ENCODE measurements at regions not wholly inside any gene's neighbourhood (a gene's known extent, or its start where the extent isn't known, plus 50 kb on each side); places are given as distances from the start of the nearest gene placed in this dataset.
A peak's percentile ranks its signal among the peaks of the same experiment; 100 is the strongest.

GRCh38 chr6:71168233-71168765, 120.3 kb upstream of the OGFRL1 start:
- no peaks in the 10 kb centered on the region for H3K36me3 ChIP-seq (ENCODE audit: insufficient read depth, low read length)
- no peak overlapping the region for H3K4me3 Mint-ChIP-seq
- no peaks in the 10 kb centered on the region for H3K4me1 ChIP-seq (ENCODE audit: insufficient read depth, low read length)
- H3K9me3 Mint-ChIP-seq: no peaks in the 10 kb centered on the region
- H3K27me3 ChIP-seq (ENCODE audit: insufficient read depth, low read length, poor library complexity, severe bottlenecking): no peaks in the 10 kb centered on the region
- no peak for DNase-seq
- H3K27ac Mint-ChIP-seq: no peak overlapping the region
- ChIA-PET POLR2A (no interaction called here), CTCF (no interaction called here)
- no peaks in the 10 kb centered on the region for H3K36me3 Mint-ChIP-seq
- no peaks in the 10 kb centered on the region for H3K4me1 Mint-ChIP-seq
- H3K27me3 Mint-ChIP-seq: peaks cover 0 to 6% of the 10 kb centered on the region in 2 donors
- no peak overlapping the region for H3K27ac ChIP-seq (ENCODE audit: low read depth, low read length)
- no peak overlapping the region for H3K4me3 ChIP-seq (ENCODE audit: low read length)
- no peaks in the 10 kb centered on the region for H3K9me3 ChIP-seq (ENCODE audit: low read length)

DNA sequence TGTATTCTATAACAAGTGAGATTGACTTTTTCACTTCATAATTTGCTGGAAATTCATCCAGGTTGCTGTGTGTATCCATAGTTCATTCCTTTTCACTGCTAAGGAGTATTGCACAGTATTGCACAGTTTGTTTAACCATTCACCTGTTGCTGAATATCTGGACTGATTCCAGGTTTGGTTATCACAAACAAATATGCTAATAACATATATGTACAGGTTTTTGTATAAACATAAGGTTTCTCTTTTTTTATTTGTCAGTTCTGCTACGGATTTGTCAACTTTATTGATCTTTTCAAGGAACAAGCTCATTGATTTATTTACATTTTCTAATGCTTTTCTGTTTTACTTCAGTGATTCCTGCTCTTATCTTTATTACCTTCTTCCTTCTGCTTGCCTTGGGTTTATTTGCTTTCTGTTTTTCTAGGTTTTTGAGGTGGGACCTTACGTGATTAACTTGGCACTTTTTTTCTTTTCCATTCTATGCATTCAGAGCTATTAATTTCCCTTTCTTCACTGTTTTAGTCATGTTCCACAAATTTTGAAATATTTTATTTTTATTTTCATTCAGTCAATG, 117.0 kb upstream of the OGFRL1 start:
- no peaks in the 10 kb centered on the region for H3K9me3 ChIP-seq (ENCODE audit: low read length)
- H3K27me3 ChIP-seq (ENCODE audit: insufficient read depth, low read length, poor library complexity, severe bottlenecking): no peaks in the 10 kb centered on the region
- peaks cover 9 to 22% of the 10 kb centered on the region in 2 donors for H3K27me3 Mint-ChIP-seq
- H3K4me1 Mint-ChIP-seq: no peaks in the 10 kb centered on the region
- H3K27ac ChIP-seq (ENCODE audit: low read depth, low read length): no peak overlapping the region
- no peak overlapping the region for H3K4me3 Mint-ChIP-seq
- H3K36me3 ChIP-seq (ENCODE audit: insufficient read depth, low read length): no peaks in the 10 kb centered on the region
- DNase-seq: no peak
- no peak overlapping the region for H3K4me3 ChIP-seq (ENCODE audit: low read length)
- no peak overlapping the region for H3K27ac Mint-ChIP-seq
- no peaks in the 10 kb centered on the region for H3K9me3 Mint-ChIP-seq
- no peaks in the 10 kb centered on the region for H3K4me1 ChIP-seq (ENCODE audit: insufficient read depth, low read length)
- ChIA-PET CTCF (interaction anchor here (0.6 kb wide), 1 partner anchor 635 kb away, joined by 3 read pairs; no protein-coding TSS in a partner anchor), POLR2A (no interaction called here)
- no peaks in the 10 kb centered on the region for H3K36me3 Mint-ChIP-seq

- no peak overlapping the region for H3K4me3 Mint-ChIP-seq
- no peaks in the 10 kb centered on the region for H3K4me1 Mint-ChIP-seq
- CTCF ChIA-PET: no interaction called here
These were observed 109.2 kb upstream of the OGFRL1 start for GRCh38 chr6:71179249-71179885.

DNA sequence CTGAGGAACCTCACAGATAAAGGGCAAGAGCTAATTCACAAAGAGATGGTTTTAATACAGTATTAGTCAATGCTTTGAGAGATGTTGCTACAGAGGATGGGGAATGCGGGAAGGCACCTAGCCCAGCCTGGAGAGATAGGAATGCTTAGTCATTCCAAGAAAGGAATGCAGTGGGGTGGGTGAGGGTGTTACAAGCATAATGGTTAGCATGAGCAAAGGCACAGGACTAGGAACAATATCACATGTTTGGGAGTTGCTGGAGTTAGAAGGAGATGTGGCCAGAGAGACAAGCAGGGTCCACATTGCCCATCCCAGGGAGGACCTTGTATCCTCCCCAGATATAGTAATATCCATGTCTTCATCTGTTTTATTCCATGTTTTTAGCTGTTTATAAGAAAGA, 107.0 kb upstream of the OGFRL1 start:
- Histone ChIP-seq H3K4me1 (ENCODE audit: insufficient read depth, low read length) (no peaks in the 10 kb centered on the region), H3K36me3 (ENCODE audit: insufficient read depth, low read length) (no peaks in the 10 kb centered on the region), H3K9me3 (ENCODE audit: low read length) (no peaks in the 10 kb centered on the region), H3K27ac (ENCODE audit: low read depth, low read length) (no peak overlapping the region), H3K4me3 (ENCODE audit: low read length) (no peak overlapping the region), H3K27me3 (ENCODE audit: insufficient read depth, low read length, poor library complexity, severe bottlenecking) (peaks cover 4% of the 10 kb centered on the region)
- no peak overlapping the region for H3K27ac Mint-ChIP-seq
- DNase-seq: no peak
- H3K4me1 Mint-ChIP-seq: no peaks in the 10 kb centered on the region
- H3K36me3 Mint-ChIP-seq: no peaks in the 10 kb centered on the region
- H3K27me3 Mint-ChIP-seq: peaks cover 9 to 39% of the 10 kb centered on the region in 2 donors
- ChIA-PET POLR2A (no interaction called here), CTCF (no interaction called here)
- no peak overlapping the region for H3K4me3 Mint-ChIP-seq
- H3K9me3 Mint-ChIP-seq: peaks cover 0 to 2% (median 0%) of the 10 kb centered on the region in 5 donors

More at GRCh38 chr6:71179249-71179885, 109.2 kb upstream of the OGFRL1 start:
- H3K9me3 Mint-ChIP-seq: peaks cover 0 to 2% (median 0%) of the 10 kb centered on the region in 5 donors
- no peak for DNase-seq
- Histone ChIP-seq H3K27ac (ENCODE audit: low read depth, low read length) (no peak overlapping the region), H3K4me3 (ENCODE audit: low read length) (no peak overlapping the region), H3K4me1 (ENCODE audit: insufficient read depth, low read length) (no peaks in the 10 kb centered on the region), H3K27me3 (ENCODE audit: insufficient read depth, low read length, poor library complexity, severe bottlenecking) (peaks cover 4% of the 10 kb centered on the region), H3K36me3 (ENCODE audit: insufficient read depth, low read length) (no peaks in the 10 kb centered on the region), H3K9me3 (ENCODE audit: low read length) (no peaks in the 10 kb centered on the region)
- POLR2A ChIA-PET: no interaction called here
- H3K36me3 Mint-ChIP-seq: no peaks in the 10 kb centered on the region
- peaks cover 13 to 46% of the 10 kb centered on the region in 2 donors for H3K27me3 Mint-ChIP-seq
- no peak overlapping the region for H3K27ac Mint-ChIP-seq

GRCh38 chr6:71187141-71187540, 101.5 kb upstream of the OGFRL1 start:
- no peak overlapping the region for H3K27ac Mint-ChIP-seq
- no peaks in the 10 kb centered on the region for H3K9me3 Mint-ChIP-seq
- H3K27me3 ChIP-seq (ENCODE audit: insufficient read depth, low read length, poor library complexity, severe bottlenecking): no peaks in the 10 kb centered on the region
- ChIA-PET POLR2A (no interaction called here), CTCF (interaction anchor here (1.5 to 2.4 kb wide), 2 partner anchors 155 to 163 kb away, joined by 3 to 9 read pairs; no protein-coding TSS in a partner anchor)
- H3K4me3 Mint-ChIP-seq: no peak overlapping the region
- no peaks in the 10 kb centered on the region for H3K36me3 ChIP-seq (ENCODE audit: insufficient read depth, low read length)
- no peaks in the 10 kb centered on the region for H3K4me1 Mint-ChIP-seq
- H3K9me3 ChIP-seq (ENCODE audit: low read length): no peaks in the 10 kb centered on the region
- no peak overlapping the region for H3K4me3 ChIP-seq (ENCODE audit: low read length)
- H3K27me3 Mint-ChIP-seq: peaks cover 4 to 12% of the 10 kb centered on the region in 2 donors
- DNase-seq: no peak
- no peaks in the 10 kb centered on the region for H3K4me1 ChIP-seq (ENCODE audit: insufficient read depth, low read length)
- H3K27ac ChIP-seq (ENCODE audit: low read depth, low read length): no peak overlapping the region
- no peaks in the 10 kb centered on the region for H3K36me3 Mint-ChIP-seq

DNA sequence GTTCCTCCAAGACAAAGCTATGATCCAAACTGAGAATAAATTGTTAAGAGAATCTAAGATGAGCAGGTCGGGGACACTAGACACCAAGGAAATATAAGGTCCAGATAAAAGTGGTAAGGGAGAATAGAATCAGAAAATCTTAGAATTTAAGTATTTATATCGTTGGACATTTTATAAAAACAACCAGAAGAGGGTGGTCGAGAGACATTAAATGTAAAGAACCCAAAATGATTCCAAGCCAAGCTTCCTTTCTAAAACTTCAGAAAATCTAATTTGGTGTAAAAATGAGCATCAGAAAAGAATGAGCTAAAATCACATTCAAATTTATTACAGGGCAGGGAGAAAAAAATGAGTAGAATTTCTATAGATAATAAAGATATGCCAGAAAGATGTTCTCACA, 97.8 kb upstream of the OGFRL1 start:
- Histone ChIP-seq H3K27ac (ENCODE audit: low read depth, low read length) (no peak overlapping the region), H3K36me3 (ENCODE audit: insufficient read depth, low read length) (no peaks in the 10 kb centered on the region), H3K9me3 (ENCODE audit: low read length) (no peaks in the 10 kb centered on the region), H3K4me3 (ENCODE audit: low read length) (no peak overlapping the region), H3K4me1 (ENCODE audit: insufficient read depth, low read length) (no peaks in the 10 kb centered on the region), H3K27me3 (ENCODE audit: insufficient read depth, low read length, poor library complexity, severe bottlenecking) (no peaks in the 10 kb centered on the region)
- no peaks in the 10 kb centered on the region for H3K4me1 Mint-ChIP-seq
- H3K27me3 Mint-ChIP-seq: peaks cover 4 to 7% of the 10 kb centered on the region in 2 donors
- ChIA-PET POLR2A (interaction anchor here (1.2 kb wide), 1 partner anchor 98 kb away, joined by 5 read pairs; the partner anchor contains the start of gene OGFRL1), CTCF (interaction anchor here (1.0 to 2.8 kb wide), 6 partner anchors 98 to 163 kb away, joined by 3 to 24 read pairs (median 4); partner anchors contain the start of gene OGFRL1)
- H3K4me3 Mint-ChIP-seq: no peak overlapping the region
- H3K36me3 Mint-ChIP-seq: no peaks in the 10 kb centered on the region
- no peaks in the 10 kb centered on the region for H3K9me3 Mint-ChIP-seq
- H3K27ac Mint-ChIP-seq: no peak overlapping the region
- peak in 1 of 5 donors; percentile 4 for DNase-seq

- Mint-ChIP-seq H3K9me3 (no peaks in the 10 kb centered on the region), H3K4me3 (no peak overlapping the region), H3K27ac (no peak overlapping the region), H3K36me3 (no peaks in the 10 kb centered on the region), H3K4me1 (no peaks in the 10 kb centered on the region), H3K27me3 (peaks cover 5 to 15% of the 10 kb centered on the region in 2 donors)
- Histone ChIP-seq H3K36me3 (ENCODE audit: insufficient read depth, low read length) (no peaks in the 10 kb centered on the region), H3K9me3 (ENCODE audit: low read length) (no peaks in the 10 kb centered on the region), H3K4me3 (ENCODE audit: low read length) (no peak overlapping the region), H3K27ac (ENCODE audit: low read depth, low read length) (no peak overlapping the region), H3K4me1 (ENCODE audit: insufficient read depth, low read length) (no peaks in the 10 kb centered on the region), H3K27me3 (ENCODE audit: insufficient read depth, low read length, poor library complexity, severe bottlenecking) (no peaks in the 10 kb centered on the region)
- DNase-seq: no peak
- ChIA-PET CTCF (interaction anchor here (2.4 kb wide), 1 partner anchor 94 kb away, joined by 7 read pairs; the partner anchor contains the start of gene OGFRL1), POLR2A (no interaction called here)
These were observed 93.9 kb upstream of the OGFRL1 start for GRCh38 chr6:71194724-71195123.

GRCh38 chr6:71197267-71197666, 91.3 kb upstream of the OGFRL1 start:
- Histone ChIP-seq H3K4me3 (ENCODE audit: low read length) (no peak overlapping the region), H3K27ac (ENCODE audit: low read depth, low read length) (no peak overlapping the region), H3K4me1 (ENCODE audit: insufficient read depth, low read length) (no peaks in the 10 kb centered on the region), H3K27me3 (ENCODE audit: insufficient read depth, low read length, poor library complexity, severe bottlenecking) (no peaks in the 10 kb centered on the region), H3K36me3 (ENCODE audit: insufficient read depth, low read length) (no peaks in the 10 kb centered on the region), H3K9me3 (ENCODE audit: low read length) (no peaks in the 10 kb centered on the region)
- Mint-ChIP-seq H3K4me3 (no peak overlapping the region), H3K9me3 (no peaks in the 10 kb centered on the region), H3K36me3 (no peaks in the 10 kb centered on the region), H3K4me1 (no peaks in the 10 kb centered on the region), H3K27me3 (peaks cover 3 to 12% of the 10 kb centered on the region in 2 donors), H3K27ac (no peak overlapping the region)
- ChIA-PET POLR2A (no interaction called here), CTCF (no interaction called here)
- no peak for DNase-seq
